Endothelial cell of umbilical vein (primary cell): ENCODE measurements at regions not wholly inside any gene's neighbourhood (a gene's known extent, or its start where the extent isn't known, plus 50 kb on each side); places are given as distances from the start of the nearest gene placed in this dataset.

Experiments
- BruUV-seq: library from RNA; stranded (reverse); fragments of 400-500 nt; replicated peaks from 2 replicates; lab custom pipeline; 2021; lab: Mats Ljungman, UMichigan
- CTCF ChIA-PET: fragments of 300-600, 350-600 bp; sonication (Branson Sonifier 250); formaldehyde crosslinking; loops from one replicate; lab custom pipeline; 2021; ENCODE audit warnings: antibody characterized with exemption, inconsistent platforms; lab: Charles Lee
- POLR2A ChIA-PET: fragments of 300-600, 350-600 bp; sonication (Branson Sonifier 250); formaldehyde crosslinking; loops from one replicate; lab custom pipeline; 2021; ENCODE audit warnings: antibody characterized with exemption, inconsistent platforms; lab: Charles Lee
- DNase-seq: peaks from one replicate; pipeline ENCODE4 v3.0.0-alpha.2; 2011; ENCODE audit warnings: low read depth, low spot score
- FAIRE-seq: peaks from 2 replicates; lab custom pipeline; 2011; peaks lifted over from hg19 to GRCh38; lab: Jason Lieb, UNC
- H2AFZ ChIP-seq: 2 replicates; pipeline ENCODE4 v1.6.0; 2012; ENCODE audit warnings: low read depth, low read length, control low read depth, inconsistent platforms
- H3K27ac ChIP-seq: 2 replicates; pipeline ENCODE4 v1.5.1; 2011; ENCODE audit warnings: low read depth, mild to moderate bottlenecking, control low read depth, low read length, moderate library complexity; ENCODE audit not compliant: insufficient read depth
- H3K27me3 ChIP-seq, 2 experiments: 2 replicates each; pipeline versions ENCODE4 v1.6.0 to v1.6.1; 2011; ENCODE audit warnings: low read length in 2 of 2, mixed read lengths in 1 of 2; ENCODE audit not compliant: control insufficient read depth in 2 of 2, insufficient read depth in 2 of 2
- H3K36me3 ChIP-seq, 2 experiments: 2 replicates in 1 of 2; 3 replicates in 1 of 2; pipeline ENCODE4 v1.5.1; 2011; ENCODE audit warnings: low read length in 2 of 2, mild to moderate bottlenecking in 1 of 2, moderate library complexity in 1 of 2; ENCODE audit not compliant: control insufficient read depth in 2 of 2, insufficient read depth in 2 of 2; ENCODE audit errors: extremely low read depth in 1 of 2
- H3K4me1 ChIP-seq: 3 replicates; pipeline ENCODE4 v1.5.1; 2011; ENCODE audit warnings: mild to moderate bottlenecking, low read length; ENCODE audit not compliant: control insufficient read depth, insufficient read depth; ENCODE audit errors: extremely low read depth
- H3K4me2 ChIP-seq: 2 replicates; pipeline ENCODE4 v1.6.1; 2011; ENCODE audit warnings: low read length, control low read depth, mixed read lengths; ENCODE audit not compliant: insufficient read depth
- H3K4me3 ChIP-seq, 3 experiments: fragments of 200-600 bp in 1 of 3; sonication (generic), shearing (Covaris generic) in 1 of 3; replicated peaks in 1 of 3; 2 replicates each; pipeline ENCODE4 v1.5.1; 2011 to 2016; ENCODE audit warnings: control low read depth in 3 of 3, low read length in 3 of 3, mild to moderate bottlenecking in 2 of 3, inconsistent platforms in 1 of 3, low read depth in 1 of 3, moderate library complexity in 1 of 3; ENCODE audit not compliant: insufficient read depth in 1 of 3
- H3K79me2 ChIP-seq: 2 replicates; pipeline ENCODE4 v1.6.0; 2012; ENCODE audit warnings: low read length, inconsistent platforms; ENCODE audit not compliant: control insufficient read depth, insufficient read depth
- H3K9ac ChIP-seq: replicated peaks from 2 replicates; pipeline ENCODE3; 2011; ENCODE audit warnings: low read length, control low read depth; ENCODE audit not compliant: insufficient read depth; ENCODE audit errors: extremely low read depth
- H3K9me1 ChIP-seq: replicated peaks from 3 replicates; pipeline ENCODE4 v1.6.0; 2011; ENCODE audit warnings: mild to moderate bottlenecking, low read length; ENCODE audit not compliant: control insufficient read depth, insufficient read depth; ENCODE audit errors: extremely low read depth
- H3K9me3 ChIP-seq: replicated peaks from 2 replicates; pipeline ENCODE4 v1.5.1; 2012; ENCODE audit warnings: low read length, inconsistent platforms; ENCODE audit not compliant: control insufficient read depth, insufficient read depth
- H4K20me1 ChIP-seq: replicated peaks from 2 replicates; pipeline ENCODE3; 2011; ENCODE audit warnings: mild to moderate bottlenecking, low read length; ENCODE audit not compliant: control insufficient read depth, insufficient read depth; ENCODE audit errors: extremely low read depth
- EZH2 ChIP-seq: IDR thresholded peaks from 2 replicates; pipeline ENCODE4 v1.6.1; 2012; ENCODE audit warnings: borderline replicate concordance, low read depth, mild to moderate bottlenecking, moderate library complexity, low read length, inconsistent platforms; ENCODE audit not compliant: severe bottlenecking
- FOS ChIP-seq: IDR thresholded peaks from 2 replicates; pipeline ENCODE4 v1.6.1; 2011; ENCODE audit warnings: mild to moderate bottlenecking, low read length, moderate library complexity, borderline replicate concordance; ENCODE audit not compliant: insufficient read depth
- GATA2 ChIP-seq: IDR thresholded peaks from 2 replicates; pipeline ENCODE4 v1.7.0; 2011; ENCODE audit warnings: low read depth, mild to moderate bottlenecking, moderate library complexity, mixed read lengths, low read length; ENCODE audit not compliant: insufficient read length, insufficient read depth
- JUN ChIP-seq: IDR thresholded peaks from 2 replicates; pipeline ENCODE4 v1.6.1; 2011; ENCODE audit warnings: borderline replicate concordance, low read depth; ENCODE audit not compliant: insufficient read length, insufficient read depth
- MAX ChIP-seq: IDR thresholded peaks from 2 replicates; pipeline ENCODE4 v1.6.1; 2011; ENCODE audit not compliant: insufficient read depth, insufficient read length
- MYC ChIP-seq: IDR thresholded peaks from one replicate; pipeline ENCODE4 v1.6.1; 2011; ENCODE audit warnings: mild to moderate bottlenecking, low read depth, low read length
- POLR2A ChIP-seq: IDR thresholded peaks from 2 replicates; pipeline ENCODE4 v1.6.1; 2012; ENCODE audit warnings: low read depth, mild to moderate bottlenecking, control low read depth, low read length
- POLR2AphosphoS5 ChIP-seq: IDR thresholded peaks from 2 replicates; pipeline ENCODE4 v1.6.1; 2012; ENCODE audit warnings: low read depth, mild to moderate bottlenecking, control low read depth, low read length, moderate library complexity; ENCODE audit not compliant: insufficient read depth
- dilution Hi-C: fragments of 300-500 bp; cut with MboI; formaldehyde crosslinking; loops from one replicate; pipeline ENCODE4 v1.15.0; 2019; ENCODE audit warnings: low sequenced_read_pairs; ENCODE audit not compliant: extremely low pct_ligation_motif_present
- intact Hi-C: fragments of 100-400 bp; cut with micrococcal nuclease; formaldehyde crosslinking; loops from one replicate; pipeline ENCODE4 v1.10.0; 2022

DNA sequence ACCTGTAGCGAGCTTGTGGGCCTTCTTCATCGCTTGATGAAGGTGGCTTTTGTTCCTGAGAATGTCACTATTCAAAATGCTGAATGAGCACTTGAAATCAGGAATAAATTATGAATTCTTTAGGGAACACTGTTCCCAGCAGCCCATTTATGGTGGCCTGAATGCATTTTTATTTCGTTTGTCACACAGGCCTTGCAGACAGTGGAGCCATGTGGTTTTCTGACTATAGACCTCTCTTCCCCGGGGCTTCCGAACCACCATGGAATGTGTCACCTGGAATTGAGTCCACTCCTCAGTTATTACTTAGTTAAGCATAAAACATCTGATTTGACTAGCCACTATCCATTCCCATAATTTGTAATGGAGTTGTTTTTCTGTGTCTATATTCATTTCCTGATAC lies 396.9 kb downstream of the IRS2 start:
- no peaks in the 10 kb centered on the region for H4K20me1 ChIP-seq
- no peaks in the 10 kb centered on the region for H3K36me3 ChIP-seq
- no peak for FAIRE-seq
- ChIA-PET POLR2A (no interaction called here), CTCF (no interaction called here)
- no peaks in the 10 kb centered on the region for H3K27me3 ChIP-seq
- H3K9ac ChIP-seq, result no peak overlapping the region
- no TSS peak for BruUV-seq
- DNase-seq, result no peak
- TF ChIP-seq FOS, result no peak
- no peak for TF ChIP-seq POLR2A
- TF ChIP-seq EZH2, result no peak
- no peak for TF ChIP-seq GATA2
- TF ChIP-seq MAX, result no peak
- no peak for TF ChIP-seq JUN
- no peak for TF ChIP-seq POLR2AphosphoS5
- TF ChIP-seq MYC, result no peak
- H3K4me1 ChIP-seq, result no peaks in the 10 kb centered on the region
- no peak overlapping the region for H3K4me3 ChIP-seq
- no peaks in the 10 kb centered on the region for H3K9me3 ChIP-seq
- dilution Hi-C loops (no loop called here), intact Hi-C loops (no loop called here)
- no peaks in the 10 kb centered on the region for H3K79me2 ChIP-seq
- H2AFZ ChIP-seq, result no peak overlapping the region
- H3K27ac ChIP-seq, result no peak overlapping the region
- H3K4me2 ChIP-seq, result no peak overlapping the region
- no peaks in the 10 kb centered on the region for H3K9me1 ChIP-seq

GRCh38 chr13:109387471-109387870 lies 398.9 kb downstream of the IRS2 start:
- no TSS peak for BruUV-seq
- Histone ChIP-seq H3K9ac (no peak overlapping the region), H3K27ac (no peak overlapping the region), H3K9me3 (no peaks in the 10 kb centered on the region), H3K4me2 (no peak overlapping the region), H4K20me1 (no peaks in the 10 kb centered on the region), H3K4me3 (no peak overlapping the region), H3K4me1 (no peaks in the 10 kb centered on the region), H3K27me3 (no peaks in the 10 kb centered on the region), H2AFZ (no peak overlapping the region), H3K79me2 (no peaks in the 10 kb centered on the region), H3K9me1 (no peaks in the 10 kb centered on the region), H3K36me3 (no peaks in the 10 kb centered on the region)
- FAIRE-seq (no peak), DNase-seq (no peak)
- ChIA-PET POLR2A (no interaction called here), CTCF (no interaction called here)
- TF ChIP-seq MAX, result no peak
- no peak for TF ChIP-seq GATA2
- no peak for TF ChIP-seq EZH2
- no peak for TF ChIP-seq JUN
- intact Hi-C loops, result no loop called here
- dilution Hi-C loops, result no loop called here
